Astrocyte (in vitro differentiated cells and primary cell): ENCODE measurements at regions not wholly inside any gene's neighbourhood (a gene's known extent, or its start where the extent isn't known, plus 50 kb on each side); places are given as distances from the start of the nearest gene placed in this dataset.

ENCODE experiments used
- DNase-seq: peaks from one replicate; pipeline ENCODE4 v3.0.0-alpha.2; 2010; ENCODE audit warnings: low read depth
- FAIRE-seq: peaks from 2 replicates; lab custom pipeline; 2011; peaks lifted over from hg19 to GRCh38; lab: Jason Lieb, UNC
- H2AFZ ChIP-seq: 2 replicates; pipeline ENCODE4 v1.6.0; 2012; ENCODE audit warnings: low read depth, low read length, inconsistent platforms
- H3K27ac ChIP-seq: 2 replicates; pipeline ENCODE4 v1.5.1; 2011; ENCODE audit warnings: low read depth, low read length, inconsistent platforms
- H3K27me3 ChIP-seq: 2 replicates; pipeline ENCODE4 v1.6.0; 2011; ENCODE audit warnings: low read length, inconsistent platforms; ENCODE audit not compliant: insufficient read depth
- H3K36me3 ChIP-seq: 2 replicates; pipeline ENCODE4 v1.5.1; 2011; ENCODE audit warnings: low read length, inconsistent platforms; ENCODE audit not compliant: insufficient read depth
- H3K4me1 ChIP-seq: 2 replicates; pipeline ENCODE4 v1.5.1; 2011; ENCODE audit warnings: low read length, inconsistent platforms; ENCODE audit not compliant: insufficient read depth
- H3K4me2 ChIP-seq: 2 replicates; pipeline ENCODE4 v1.6.0; 2012; ENCODE audit warnings: low read length, inconsistent platforms
- H3K4me3 ChIP-seq: 2 replicates; pipeline ENCODE4 v1.5.1; 2011; ENCODE audit warnings: low read depth, mild to moderate bottlenecking, low read length, inconsistent platforms; ENCODE audit not compliant: insufficient read depth
- H3K79me2 ChIP-seq: 2 replicates; pipeline ENCODE4 v1.6.0; 2012; ENCODE audit warnings: mild to moderate bottlenecking, low read length, inconsistent platforms; ENCODE audit not compliant: insufficient read depth
- H3K9ac ChIP-seq: 2 replicates; pipeline ENCODE4 v1.6.0; 2012; ENCODE audit warnings: mild to moderate bottlenecking, low read length, inconsistent platforms
- H3K9me3 ChIP-seq: 2 replicates; pipeline ENCODE4 v1.5.1; 2012; ENCODE audit warnings: low read depth, mild to moderate bottlenecking, low read length, inconsistent platforms; ENCODE audit not compliant: insufficient read depth
- H4K20me1 ChIP-seq: 2 replicates; pipeline ENCODE4 v1.6.0; 2012; ENCODE audit warnings: low read length, inconsistent platforms; ENCODE audit not compliant: insufficient read depth
- H3K27ac Mint-ChIP-seq: one replicate; pipeline ENCODE4 v1.8.0; 2021; ENCODE audit warnings: mild to moderate bottlenecking, mixed read lengths; ENCODE audit not compliant: unreplicated experiment
- H3K27me3 Mint-ChIP-seq: one replicate; pipeline ENCODE4 v1.8.0; 2021; ENCODE audit warnings: low read depth, mixed read lengths; ENCODE audit not compliant: unreplicated experiment
- H3K36me3 Mint-ChIP-seq: one replicate; pipeline ENCODE4 v1.8.0; 2021; ENCODE audit warnings: low read depth, mixed read lengths; ENCODE audit not compliant: unreplicated experiment
- H3K4me1 Mint-ChIP-seq: one replicate; pipeline ENCODE4 v1.8.0; 2021; ENCODE audit warnings: low read depth, mixed read lengths; ENCODE audit not compliant: unreplicated experiment
- H3K4me3 Mint-ChIP-seq: one replicate; pipeline ENCODE4 v1.8.0; 2021; ENCODE audit warnings: mild to moderate bottlenecking, moderate library complexity, mixed read lengths; ENCODE audit not compliant: unreplicated experiment
- H3K9me3 Mint-ChIP-seq: one replicate; pipeline ENCODE4 v1.8.0; 2021; ENCODE audit warnings: mild to moderate bottlenecking, mixed read lengths; ENCODE audit not compliant: unreplicated experiment
- EZH2 ChIP-seq: IDR thresholded peaks from 2 replicates; pipeline ENCODE4 v1.6.1; 2012; ENCODE audit warnings: mild to moderate bottlenecking, low read length, inconsistent platforms; ENCODE audit not compliant: insufficient read depth
- TF ChIP-seq, protein P1 (sequence below): IDR thresholded peaks from 2 replicates; pipeline ENCODE4 v1.5.1; 2011; ENCODE audit warnings: low read depth, mild to moderate bottlenecking, inconsistent platforms, low read length, moderate library complexity; ENCODE audit not compliant: insufficient read depth

GRCh38 chr6:167467793-167468431 lies 143.0 kb downstream of the TTLL2 start:
- TF ChIP-seq EZH2: no peak
- TF ChIP-seq, protein P1, sequence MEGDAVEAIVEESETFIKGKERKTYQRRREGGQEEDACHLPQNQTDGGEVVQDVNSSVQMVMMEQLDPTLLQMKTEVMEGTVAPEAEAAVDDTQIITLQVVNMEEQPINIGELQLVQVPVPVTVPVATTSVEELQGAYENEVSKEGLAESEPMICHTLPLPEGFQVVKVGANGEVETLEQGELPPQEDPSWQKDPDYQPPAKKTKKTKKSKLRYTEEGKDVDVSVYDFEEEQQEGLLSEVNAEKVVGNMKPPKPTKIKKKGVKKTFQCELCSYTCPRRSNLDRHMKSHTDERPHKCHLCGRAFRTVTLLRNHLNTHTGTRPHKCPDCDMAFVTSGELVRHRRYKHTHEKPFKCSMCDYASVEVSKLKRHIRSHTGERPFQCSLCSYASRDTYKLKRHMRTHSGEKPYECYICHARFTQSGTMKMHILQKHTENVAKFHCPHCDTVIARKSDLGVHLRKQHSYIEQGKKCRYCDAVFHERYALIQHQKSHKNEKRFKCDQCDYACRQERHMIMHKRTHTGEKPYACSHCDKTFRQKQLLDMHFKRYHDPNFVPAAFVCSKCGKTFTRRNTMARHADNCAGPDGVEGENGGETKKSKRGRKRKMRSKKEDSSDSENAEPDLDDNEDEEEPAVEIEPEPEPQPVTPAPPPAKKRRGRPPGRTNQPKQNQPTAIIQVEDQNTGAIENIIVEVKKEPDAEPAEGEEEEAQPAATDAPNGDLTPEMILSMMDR: no peak
- Histone ChIP-seq H3K9ac (no peak overlapping the region), H3K4me1 (no peaks in the 10 kb centered on the region), H2AFZ (no peak overlapping the region), H3K9me3 (no peaks in the 10 kb centered on the region), H3K36me3 (no peaks in the 10 kb centered on the region), H4K20me1 (no peaks in the 10 kb centered on the region), H3K79me2 (no peaks in the 10 kb centered on the region), H3K4me2 (no peak overlapping the region), H3K4me3 (no peak overlapping the region), H3K27ac (no peak overlapping the region), H3K27me3 (no peaks in the 10 kb centered on the region)
- H3K4me3 Mint-ChIP-seq: no peak overlapping the region
- FAIRE-seq (no peak), DNase-seq (no peak)
- peaks cover 12% of the 10 kb centered on the region for H3K4me1 Mint-ChIP-seq
- no peak overlapping the region for H3K27ac Mint-ChIP-seq
- no peaks in the 10 kb centered on the region for H3K9me3 Mint-ChIP-seq
- H3K27me3 Mint-ChIP-seq: peaks cover 23% of the 10 kb centered on the region
- H3K36me3 Mint-ChIP-seq: peaks cover 3% of the 10 kb centered on the region

GRCh38 chr6:167469101-167469500 lies 144.2 kb downstream of the TTLL2 start:
- DNase-seq (no peak), FAIRE-seq (no peak)
- no peak overlapping the region for H3K27ac Mint-ChIP-seq
- Histone ChIP-seq H3K79me2 (no peaks in the 10 kb centered on the region), H3K36me3 (no peaks in the 10 kb centered on the region), H3K27ac (no peak overlapping the region), H3K9me3 (no peaks in the 10 kb centered on the region), H4K20me1 (no peaks in the 10 kb centered on the region), H3K9ac (no peak overlapping the region), H3K4me1 (no peaks in the 10 kb centered on the region), H3K4me2 (no peak overlapping the region), H3K4me3 (no peak overlapping the region), H3K27me3 (no peaks in the 10 kb centered on the region), H2AFZ (no peak overlapping the region)
- peaks cover 18% of the 10 kb centered on the region for H3K4me1 Mint-ChIP-seq
- peaks cover 2% of the 10 kb centered on the region for H3K9me3 Mint-ChIP-seq
- no peak overlapping the region for H3K4me3 Mint-ChIP-seq
- H3K27me3 Mint-ChIP-seq: peaks cover 22% of the 10 kb centered on the region
- no peak for TF ChIP-seq EZH2
- TF ChIP-seq, protein P1: no peak
- peaks cover 3% of the 10 kb centered on the region for H3K36me3 Mint-ChIP-seq

GRCh38 chr6:167469672-167470071 lies 144.8 kb downstream of the TTLL2 start:
- peaks cover 16% of the 10 kb centered on the region for H3K27me3 Mint-ChIP-seq

More at GRCh38 chr6:167469672-167470071, 144.8 kb downstream of the TTLL2 start:
- FAIRE-seq (no peak), DNase-seq (no peak)
- H2AFZ ChIP-seq: no peak overlapping the region
- no peak overlapping the region for H3K4me3 ChIP-seq
- no peak overlapping the region for H3K9ac ChIP-seq
- H3K36me3 Mint-ChIP-seq: peaks cover 3% of the 10 kb centered on the region
- no peak overlapping the region for H3K4me2 ChIP-seq
- no peak overlapping the region for H3K27ac ChIP-seq
- H3K9me3 Mint-ChIP-seq: peaks cover 2% of the 10 kb centered on the region
- H3K4me1 ChIP-seq: no peaks in the 10 kb centered on the region
- H3K79me2 ChIP-seq: no peaks in the 10 kb centered on the region
- H4K20me1 ChIP-seq: no peaks in the 10 kb centered on the region
- no peaks in the 10 kb centered on the region for H3K36me3 ChIP-seq
- H3K4me3 Mint-ChIP-seq: no peak overlapping the region
- H3K27ac Mint-ChIP-seq: no peak overlapping the region
- no peaks in the 10 kb centered on the region for H3K27me3 ChIP-seq
- H3K9me3 ChIP-seq: no peaks in the 10 kb centered on the region
- TF ChIP-seq, protein P1: no peak
- H3K4me1 Mint-ChIP-seq: peaks cover 18% of the 10 kb centered on the region
